Activated CD4-positive, alpha-beta T cell treated with anti-CD3 and anti-CD28 coated beads, Interleukin-2, amount 50 U/mL, for 16 hours (primary cell): ENCODE measurements at regions not wholly inside any gene's neighbourhood (a gene's known extent, or its start where the extent isn't known, plus 50 kb on each side); places are given as distances from the start of the nearest gene placed in this dataset.

ENCODE experiments used
- DNase-seq: peaks from one replicate; pipeline ENCODE4 v3.0.0-alpha.2; 2020

DNA sequence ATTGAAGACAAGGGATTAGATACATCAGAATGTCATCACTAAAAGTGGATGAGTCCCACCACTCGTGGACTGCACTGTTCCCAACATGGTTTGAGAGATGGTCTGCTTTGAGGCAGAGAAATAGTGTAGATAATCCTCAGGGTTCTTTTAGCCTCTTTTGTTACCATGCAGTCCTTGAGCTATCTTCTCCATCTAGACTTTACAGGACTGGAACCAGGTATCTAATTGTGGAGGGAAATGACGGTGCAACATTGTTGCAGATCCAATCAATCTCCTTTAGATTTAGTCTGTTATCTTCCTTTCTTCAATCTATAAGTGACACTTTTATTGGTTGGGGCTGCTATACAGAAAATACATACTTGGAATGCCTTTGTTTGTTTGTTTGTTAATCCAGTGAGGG, 183.8 kb upstream of the CWC22 start:
- no peak for DNase-seq

GRCh38 chr2:180187611-180188010, 180.5 kb upstream of the CWC22 start:
- no peak for DNase-seq

GRCh38 chr2:180184506-180184905, 177.4 kb upstream of the CWC22 start:
- DNase-seq = no peak

- DNase-seq = no peak
Measured at GRCh38 chr2:180180511-180180910, 173.4 kb upstream of the CWC22 start.

DNA sequence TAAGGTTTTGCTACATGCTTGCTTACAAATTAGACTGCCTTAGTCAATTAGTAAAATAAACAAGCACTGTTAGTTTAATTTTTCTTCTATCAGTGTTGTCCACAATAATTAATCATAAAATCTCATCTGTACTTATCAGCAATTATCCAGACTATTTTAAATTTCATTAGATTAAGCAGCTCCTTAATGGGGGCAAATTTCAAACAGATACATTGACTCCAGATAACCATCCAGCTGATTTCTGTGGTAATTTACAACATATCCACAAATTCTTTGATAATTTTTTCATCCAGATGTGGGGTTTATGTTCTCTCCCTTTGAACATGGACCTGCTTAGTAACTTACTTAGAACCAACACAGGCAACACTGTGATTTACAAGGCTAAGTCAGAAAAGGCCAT, 170.4 kb upstream of the CWC22 start:
- no peak for DNase-seq

GRCh38 chr2:180175736-180176135, 168.6 kb upstream of the CWC22 start:
- no peak for DNase-seq

DNA sequence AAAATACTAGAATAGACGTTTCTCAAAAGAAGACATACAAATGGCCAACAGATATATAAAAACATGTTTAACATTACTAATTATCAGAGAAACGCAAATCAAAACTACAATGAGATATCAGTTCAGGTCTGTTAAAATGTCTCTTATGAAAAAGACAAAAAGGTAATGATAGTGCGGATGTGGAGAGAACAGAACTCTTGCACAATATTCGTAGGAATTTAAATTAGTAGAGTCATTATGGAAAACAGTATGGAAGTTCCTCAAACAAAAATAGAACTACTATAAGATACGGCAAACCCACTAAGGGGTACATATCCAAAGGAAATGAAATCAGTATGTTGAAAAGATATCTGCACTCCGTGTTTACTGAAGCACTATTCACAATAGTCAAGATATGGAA, 167.5 kb upstream of the CWC22 start:
- no peak for DNase-seq

DNA sequence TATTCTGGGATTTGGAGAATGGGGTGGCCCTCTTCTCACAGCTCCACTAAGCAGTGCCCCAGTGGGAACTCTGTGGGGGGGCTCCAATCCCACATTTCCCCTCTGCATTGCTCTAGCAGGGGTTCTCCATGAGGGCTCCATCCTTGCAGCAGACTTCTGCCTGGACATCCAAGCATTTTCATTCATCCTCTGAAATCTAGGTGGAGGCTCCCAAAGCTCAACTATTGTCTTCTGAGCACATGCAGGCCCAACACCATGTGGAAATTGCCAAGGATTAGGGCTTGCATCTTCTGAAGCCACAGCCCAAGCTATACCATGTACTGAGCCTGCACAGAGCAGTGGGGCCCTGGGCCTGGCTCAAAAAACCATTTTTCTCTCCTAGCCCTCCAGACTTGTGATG, 162.4 kb upstream of the CWC22 start:
- DNase-seq = no peak

GRCh38 chr2:180161415-180161814, 154.3 kb upstream of the CWC22 start:
- DNase-seq = no peak

GRCh38 chr2:180159921-180160320, 152.8 kb upstream of the CWC22 start:
- DNase-seq = no peak

GRCh38 chr2:180158961-180159360, 151.9 kb upstream of the CWC22 start:
- DNase-seq = no peak

DNA sequence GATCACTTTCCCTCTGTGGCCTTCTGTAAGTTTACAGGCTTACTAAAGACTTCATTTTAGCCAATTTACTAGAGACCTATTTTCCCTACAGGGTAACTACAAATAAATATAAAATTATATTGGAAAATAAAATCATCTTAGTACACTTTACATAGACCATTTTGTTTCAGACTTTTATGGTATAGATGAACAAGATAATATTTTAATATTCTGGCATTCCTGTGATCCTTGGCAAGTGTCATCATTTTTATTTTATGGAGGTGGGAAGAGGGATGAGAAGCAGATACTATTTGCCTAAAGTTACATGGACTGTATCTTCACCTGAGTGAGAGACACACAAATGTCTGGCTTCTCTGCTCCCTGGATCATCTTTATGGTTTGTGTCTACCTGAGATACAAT, 149.6 kb upstream of the CWC22 start:
- no peak for DNase-seq

GRCh38 chr2:180150606-180151005, 143.5 kb upstream of the CWC22 start:
- DNase-seq = no peak

GRCh38 chr2:180146541-180146940, 139.4 kb upstream of the CWC22 start:
- DNase-seq = no peak

GRCh38 chr2:180146114-180146513, 139.0 kb upstream of the CWC22 start:
- DNase-seq = no peak

GRCh38 chr2:180145163-180145562, 138.1 kb upstream of the CWC22 start:
- no peak for DNase-seq

DNA sequence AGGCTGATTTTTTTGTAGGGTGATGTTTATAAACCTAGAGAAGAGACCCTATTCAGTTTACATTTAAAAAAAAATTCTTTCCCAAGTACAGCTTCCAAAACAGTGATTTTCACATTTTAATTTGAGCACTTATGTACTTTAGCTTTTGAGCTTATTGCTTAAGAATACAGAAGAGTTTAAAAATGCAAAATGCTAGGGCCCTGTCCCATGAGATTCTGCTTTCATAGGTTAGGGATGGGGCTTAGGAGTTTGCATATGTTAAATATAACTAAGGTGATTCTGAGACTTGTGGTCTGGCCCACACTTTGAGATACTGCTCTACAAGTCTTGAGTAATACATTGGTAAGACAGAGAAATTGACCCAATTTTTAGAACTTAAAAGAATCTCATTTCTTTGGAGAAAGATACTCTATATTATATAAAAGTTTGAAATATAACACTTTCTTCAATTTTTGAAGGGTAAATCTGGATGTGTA, 137.3 kb upstream of the CWC22 start:
- DNase-seq = no peak

GRCh38 chr2:180143633-180144337, 136.7 kb upstream of the CWC22 start:
- DNase-seq = no peak

GRCh38 chr2:180141600-180141999, 134.5 kb upstream of the CWC22 start:
- DNase-seq = no peak

- no peak for DNase-seq
Measured at GRCh38 chr2:180133736-180134135, 126.6 kb upstream of the CWC22 start.

DNA sequence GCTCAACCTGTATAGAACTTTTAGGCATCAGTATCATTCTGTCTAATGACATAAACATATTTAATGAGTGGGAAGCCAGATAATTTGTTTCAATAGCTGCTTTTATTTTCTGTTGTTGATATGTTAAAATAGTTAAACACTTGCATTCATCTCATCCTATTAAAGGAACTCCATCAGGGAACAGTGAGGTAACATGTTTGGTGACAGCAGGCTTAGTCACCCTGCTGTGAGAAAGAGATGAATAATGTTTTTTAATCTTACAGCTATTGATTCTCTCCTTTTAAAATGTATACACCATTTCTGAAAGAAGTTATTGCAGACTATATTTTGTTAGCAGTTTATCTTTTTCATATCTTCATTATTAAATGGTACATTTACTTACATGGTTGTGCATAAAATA, 123.3 kb upstream of the CWC22 start:
- DNase-seq = no peak

GRCh38 chr2:180128861-180129260, 121.8 kb upstream of the CWC22 start:
- no peak for DNase-seq

- DNase-seq = peak; percentile 43
Measured at GRCh38 chr2:180125245-180125962, 118.3 kb upstream of the CWC22 start.

DNA sequence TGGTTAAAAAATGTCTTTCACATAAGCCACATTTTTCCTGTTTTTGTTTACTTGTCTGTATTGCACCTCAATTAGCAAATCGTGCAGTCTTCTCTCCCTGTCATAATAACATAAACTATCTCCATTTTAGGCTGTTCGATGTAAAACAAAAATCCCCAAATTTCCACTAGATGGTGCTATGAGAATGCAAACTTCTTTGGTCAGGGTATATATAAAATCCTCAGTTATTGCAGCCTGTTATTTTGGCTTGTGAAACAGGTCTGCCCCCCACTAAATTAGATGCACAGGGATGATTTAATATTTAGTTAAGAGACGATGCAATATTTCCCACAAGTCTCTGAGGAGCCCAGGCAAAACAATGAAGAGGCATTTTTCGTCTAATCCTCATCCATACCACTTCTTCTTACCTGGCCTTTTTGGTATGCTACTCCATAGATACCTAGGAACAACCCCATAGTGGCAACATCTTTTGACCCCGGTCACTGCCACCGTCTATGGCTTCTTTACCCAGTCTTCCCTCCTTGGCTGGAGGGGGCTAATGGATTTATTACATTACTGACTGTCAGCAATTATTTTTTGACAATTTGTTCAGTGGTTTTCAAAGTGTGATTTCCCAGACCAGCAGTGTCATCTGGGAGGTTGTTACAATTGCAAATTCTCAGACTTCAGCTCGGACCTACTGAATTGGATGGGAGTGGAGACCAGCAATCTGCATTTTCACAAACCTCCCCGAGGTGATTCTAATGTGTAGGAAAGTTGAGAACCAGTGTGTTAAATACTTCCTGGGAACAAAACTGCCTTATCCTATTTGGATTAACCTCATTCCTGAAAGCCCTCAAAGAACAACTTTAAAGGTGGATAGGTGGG, 117.4 kb upstream of the CWC22 start:
- DNase-seq = peak; percentile 45
